ENCODE measurements at regions not wholly inside any gene's neighbourhood (a gene's known extent, or its start where the extent isn't known, plus 50 kb on each side); places are given as distances from the start of the nearest gene placed in this dataset.

DNA sequence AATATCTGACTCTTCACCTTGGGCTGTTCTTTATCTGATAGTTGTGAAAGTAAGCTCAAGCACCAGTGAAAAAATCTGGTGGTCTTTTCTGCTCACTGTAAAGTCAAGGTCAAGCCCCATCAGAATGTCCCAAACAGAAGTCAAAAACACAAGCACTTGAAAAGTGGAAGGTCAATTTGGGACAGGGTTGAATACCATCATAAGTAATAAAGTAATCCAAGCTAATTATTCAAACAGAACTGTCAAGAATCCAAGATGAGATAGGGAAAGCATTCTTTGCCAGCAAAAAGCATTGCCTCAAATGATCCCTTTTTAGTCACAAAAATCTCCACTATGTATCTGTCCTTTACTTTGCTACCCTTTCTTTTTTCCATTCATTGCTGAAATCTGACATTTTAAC lies 430.1 kb upstream of the NPVF start:
- TF ChIP-seq, protein P1, sequence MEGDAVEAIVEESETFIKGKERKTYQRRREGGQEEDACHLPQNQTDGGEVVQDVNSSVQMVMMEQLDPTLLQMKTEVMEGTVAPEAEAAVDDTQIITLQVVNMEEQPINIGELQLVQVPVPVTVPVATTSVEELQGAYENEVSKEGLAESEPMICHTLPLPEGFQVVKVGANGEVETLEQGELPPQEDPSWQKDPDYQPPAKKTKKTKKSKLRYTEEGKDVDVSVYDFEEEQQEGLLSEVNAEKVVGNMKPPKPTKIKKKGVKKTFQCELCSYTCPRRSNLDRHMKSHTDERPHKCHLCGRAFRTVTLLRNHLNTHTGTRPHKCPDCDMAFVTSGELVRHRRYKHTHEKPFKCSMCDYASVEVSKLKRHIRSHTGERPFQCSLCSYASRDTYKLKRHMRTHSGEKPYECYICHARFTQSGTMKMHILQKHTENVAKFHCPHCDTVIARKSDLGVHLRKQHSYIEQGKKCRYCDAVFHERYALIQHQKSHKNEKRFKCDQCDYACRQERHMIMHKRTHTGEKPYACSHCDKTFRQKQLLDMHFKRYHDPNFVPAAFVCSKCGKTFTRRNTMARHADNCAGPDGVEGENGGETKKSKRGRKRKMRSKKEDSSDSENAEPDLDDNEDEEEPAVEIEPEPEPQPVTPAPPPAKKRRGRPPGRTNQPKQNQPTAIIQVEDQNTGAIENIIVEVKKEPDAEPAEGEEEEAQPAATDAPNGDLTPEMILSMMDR (conservative IDR thresholded peaks at IDR 0.05; ENCODE audit: low read depth, low read length), result no peak
- no peak for DNase-seq (ENCODE audit: low read depth)
- no peak overlapping the region for H3K4me3 ChIP-seq (ENCODE audit: low read depth, low read length)

DNA sequence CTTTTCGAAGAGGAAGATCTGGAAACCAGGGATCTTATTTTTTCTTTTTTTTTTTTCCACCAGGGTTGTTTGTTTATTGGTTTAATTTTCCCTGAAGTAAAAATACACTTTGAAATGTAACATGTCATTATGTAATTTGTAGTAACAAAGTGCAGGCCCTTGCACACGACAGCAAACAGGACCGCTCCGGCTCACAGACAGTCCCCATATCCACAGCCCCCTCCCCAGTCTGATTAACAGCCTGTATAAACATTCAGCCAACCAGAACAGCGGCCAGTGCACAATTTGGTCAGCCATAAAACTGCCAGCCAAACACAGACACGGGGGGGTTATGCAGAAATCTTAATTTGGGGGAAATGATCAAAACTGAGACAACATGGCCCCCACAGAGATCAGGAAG lies 431.6 kb upstream of the NPVF start:
- H3K4me3 ChIP-seq (ENCODE audit: low read depth, low read length), result no peak overlapping the region
- TF ChIP-seq, protein P1 (conservative IDR thresholded peaks at IDR 0.05; ENCODE audit: low read depth, low read length), result no peak
- no peak for DNase-seq (ENCODE audit: low read depth)

DNA sequence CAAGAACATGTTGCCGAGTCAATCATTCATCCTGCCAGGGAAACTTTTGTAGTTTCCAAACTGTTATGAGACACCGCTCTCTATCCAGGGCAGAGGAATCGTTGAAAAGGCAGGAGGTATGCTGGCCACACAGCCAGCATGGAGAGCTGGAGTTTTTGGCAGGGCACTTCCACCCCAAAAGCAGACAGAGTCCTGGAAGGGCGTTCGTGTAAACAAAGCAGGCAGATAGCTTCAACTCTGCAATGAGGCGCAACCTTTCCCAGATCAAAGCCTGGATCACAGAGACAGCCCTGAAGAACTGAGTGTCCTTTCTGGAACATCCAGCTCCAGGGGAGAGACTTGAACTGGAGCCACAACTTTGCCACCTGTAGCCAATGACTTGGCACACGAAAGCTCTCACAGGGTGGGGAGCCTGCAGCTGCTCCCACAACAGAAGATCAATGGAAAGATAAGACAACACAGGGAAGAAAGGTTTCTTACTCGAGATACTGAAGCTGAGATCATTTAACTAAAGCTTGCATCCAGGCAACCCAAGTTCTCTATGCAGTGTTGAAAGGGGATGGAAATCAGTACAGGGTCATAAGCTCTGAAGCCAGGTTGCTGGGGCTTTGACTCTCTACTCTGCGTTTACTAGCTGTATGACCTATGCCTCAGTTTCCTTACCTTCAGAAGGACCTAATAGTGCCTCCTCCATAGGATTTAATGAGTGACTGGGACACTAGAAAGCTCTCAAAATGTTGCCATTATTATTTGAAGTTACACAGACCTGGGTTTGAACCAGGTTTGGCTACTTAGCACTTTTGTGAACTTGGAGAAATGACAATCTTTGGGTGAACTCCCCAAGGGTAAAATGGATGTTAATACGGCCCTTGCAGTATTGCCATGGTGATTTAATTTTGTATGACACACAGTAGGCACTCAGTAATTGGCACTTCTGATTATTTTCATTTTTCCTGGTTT lies 434.8 kb upstream of the NPVF start:
- TF ChIP-seq, protein P1 (conservative IDR thresholded peaks at IDR 0.05; ENCODE audit: low read depth, low read length), result no peak

DNA sequence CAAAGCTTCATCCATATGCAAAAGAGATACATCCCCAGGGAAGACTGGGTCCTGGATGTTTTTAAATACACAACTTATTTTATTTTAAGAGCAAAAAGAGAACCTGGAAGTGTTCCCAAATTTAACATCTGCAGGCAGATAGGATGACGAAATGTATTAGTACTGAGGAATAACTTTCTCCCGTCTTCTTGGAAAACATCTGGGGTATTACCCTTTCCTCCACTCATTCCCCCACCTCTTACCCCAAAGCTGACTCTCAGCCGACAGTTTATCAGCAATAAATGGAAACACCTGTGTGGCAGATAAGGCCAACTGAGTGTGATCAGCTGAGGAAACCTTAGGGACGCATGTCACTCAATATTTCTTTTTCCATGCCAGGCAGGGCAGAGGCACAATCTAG lies 435.6 kb upstream of the NPVF start:
- DNase-seq (ENCODE audit: low read depth), result no peak
- TF ChIP-seq, protein P1 (conservative IDR thresholded peaks at IDR 0.05; ENCODE audit: low read depth, low read length), result no peak
- H3K4me3 ChIP-seq (ENCODE audit: low read depth, low read length), result no peak overlapping the region

More for the DNA sequence above, 434.8 kb upstream of the NPVF start:
- no peak overlapping the region for H3K4me3 ChIP-seq (ENCODE audit: low read depth, low read length)
- no peak for DNase-seq (ENCODE audit: low read depth)

DNA sequence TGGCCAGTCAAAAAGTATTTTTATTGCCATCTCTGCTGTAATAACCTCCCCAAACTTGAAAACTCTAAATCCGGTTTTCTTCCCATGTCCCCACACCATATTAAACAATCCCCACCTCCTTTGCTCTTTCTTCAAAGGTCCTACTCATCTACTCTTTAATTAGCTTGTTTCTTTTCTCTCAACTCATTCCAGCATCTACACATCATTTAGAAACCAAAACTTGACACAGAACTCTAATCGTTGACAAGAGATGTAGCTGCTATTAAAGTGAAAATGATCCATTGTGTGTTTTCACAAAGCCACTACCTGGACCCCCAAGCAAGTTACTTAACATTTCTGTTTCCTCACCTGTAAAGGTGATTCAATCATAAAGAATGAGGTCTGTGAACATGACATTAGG lies 436.3 kb upstream of the NPVF start:
- TF ChIP-seq, protein P1 (conservative IDR thresholded peaks at IDR 0.05; ENCODE audit: low read depth, low read length), result no peak
- no peak overlapping the region for H3K4me3 ChIP-seq (ENCODE audit: low read depth, low read length)
- DNase-seq (ENCODE audit: low read depth), result no peak

DNA sequence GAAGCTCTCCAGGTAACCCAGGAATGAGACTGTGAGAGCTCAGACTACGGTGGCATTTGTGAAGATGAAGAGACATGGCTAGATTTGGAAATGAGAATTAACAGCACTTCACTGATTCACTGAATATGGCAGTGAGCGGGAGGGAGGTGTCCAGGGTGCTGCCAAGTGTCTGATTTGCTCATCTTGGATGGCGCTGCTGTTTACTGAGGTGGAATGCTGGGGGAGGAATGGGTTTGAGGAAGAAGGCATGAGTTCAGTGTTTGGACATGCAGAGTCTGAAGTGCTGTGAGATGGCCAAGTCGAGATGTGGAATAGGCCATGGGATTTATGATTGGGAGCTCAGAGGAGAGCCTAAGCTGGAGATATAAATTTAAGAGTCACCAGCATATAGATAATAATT lies 437.1 kb upstream of the NPVF start:
- DNase-seq (ENCODE audit: low read depth), result no peak
- no peak overlapping the region for H3K4me3 ChIP-seq (ENCODE audit: low read depth, low read length)
- TF ChIP-seq, protein P1 (conservative IDR thresholded peaks at IDR 0.05; ENCODE audit: low read depth, low read length), result no peak
